ENCODE measurements at regions not wholly inside any gene's neighbourhood (a gene's known extent, or its start where the extent isn't known, plus 50 kb on each side); places are given as distances from the start of the nearest gene placed in this dataset.

- no peaks in the 10 kb centered on the region for H3K9me3 ChIP-seq (replicated peaks; ENCODE audit: control insufficient read depth, insufficient read depth, low read depth, low read length)
- CTCF ChIA-PET (ENCODE audit: low intra/inter-chr PET ratio) = no interaction called here
- FAIRE-seq (no peak), DNase-seq (ENCODE audit: extremely low read depth in 1 of 4, low spot score in 3 of 4) (no peak), ATAC-seq (no peak)
- H3K27ac ChIP-seq (ENCODE audit: extremely low read depth, low read depth, low read length) = no peak overlapping the region
- no peak overlapping the region for H2AFZ ChIP-seq (ENCODE audit: low read depth, low read length)
- intact Hi-C loops (cut with micrococcal nuclease) = no loop called here
- no peaks in the 10 kb centered on the region for H3K36me3 ChIP-seq (ENCODE audit: control insufficient read depth, insufficient read depth, low read length)
- no peaks in the 10 kb centered on the region for H3K4me1 ChIP-seq (replicated peaks in 1 of 2; ENCODE audit: control insufficient read depth in 2 of 2, insufficient read depth in 2 of 2, low read length in 2 of 2)
- in situ Hi-C loops (cut with MboI) = no loop called here
- 100% methylated on average over 1 of the region's 1 CpG for WGBS (ENCODE audit: insufficient coverage, low coverage, missing lambda C conversion rate)
- H4K20me1 ChIP-seq (replicated peaks; ENCODE audit: control insufficient read depth, insufficient read depth, low read length) = no peaks in the 10 kb centered on the region
- H3K79me2 ChIP-seq (ENCODE audit: control insufficient read depth, insufficient read depth, low read length) = no peaks in the 10 kb centered on the region
- no peaks in the 10 kb centered on the region for H3K9me1 ChIP-seq (ENCODE audit: control insufficient read depth, insufficient read depth, low read length)
- H3K4me2 ChIP-seq (ENCODE audit: insufficient read depth, low read length) = no peak overlapping the region
- no peaks in the 10 kb centered on the region for H3K27me3 ChIP-seq (ENCODE audit: control insufficient read depth in 2 of 2, insufficient read depth in 2 of 2, low read length in 2 of 2)
- BruUV-seq (replicated peaks) = no TSS peak
- POLR2A ChIA-PET = no interaction called here
- H3K9ac ChIP-seq (ENCODE audit: insufficient read depth in 1 of 2, low read depth in 2 of 2, low read length in 2 of 2) = no peak overlapping the region
- H3K4me3 ChIP-seq = no peak overlapping the region
- TF ChIP-seq CEBPZ (IDR thresholded peaks at IDR 0.05; ENCODE audit: borderline replicate concordance, low read depth, low read length) (no peak), ESRRA (IDR thresholded peaks at IDR 0.05; ENCODE audit: borderline replicate concordance, low read depth) (no peak), PCBP1 (IDR thresholded peaks at IDR 0.05; ENCODE audit: low read depth, low read length, poor library complexity, severe bottlenecking) (no peak), BRD4 (IDR thresholded peaks at IDR 0.05) (no peak), RAD21 (CRISPR knock-in tag; conservative IDR thresholded peaks at IDR 0.05 in 1 of 2, IDR thresholded peaks at IDR 0.05 in 1 of 2) (no peak), LARP7 (IDR thresholded peaks at IDR 0.05) (no peak), CLOCK (CRISPR knock-in tag; IDR thresholded peaks at IDR 0.05; ENCODE audit: borderline replicate concordance) (no peak), NKRF (IDR thresholded peaks at IDR 0.05; ENCODE audit: borderline replicate concordance) (no peak), RBFOX2 (IDR thresholded peaks at IDR 0.05; ENCODE audit: low read depth, low read length) (no peak)
These were observed 67.9 kb downstream of the DNAAF9 start for GRCh38 chr20:3339571-3339970.
